Right lobe of liver (tissue), 4 donors: ENCODE measurements at regions not wholly inside any gene's neighbourhood (a gene's known extent, or its start where the extent isn't known, plus 50 kb on each side); places are given as distances from the start of the nearest gene placed in this dataset.

Experiments
- POLR2A ChIP-seq: fragments of 450-650 bp; IDR thresholded peaks from one replicate; pipeline ENCODE4 v1.6.1; 2017; ENCODE audit warnings: antibody characterized with exemption, mild to moderate bottlenecking
- TF ChIP-seq, protein P1 (sequence below), 4 donors: fragments of 200-600 bp in 3 of 4; fragments of 450-650 bp in 1 of 4; IDR thresholded peaks; one replicate each; pipeline versions ENCODE4 v1.5.1 to v1.8.0; 2016 to 2022; ENCODE audit warnings: antibody characterized with exemption in 4 of 4, mild to moderate bottlenecking in 2 of 4
- donor health status: DM: no; HTN: no; CAD: no.
- donor health status: DM: no; HTN: no; CAD: no.
- donor health status: DM: no; HTN: yes; CAD: no.

DNA sequence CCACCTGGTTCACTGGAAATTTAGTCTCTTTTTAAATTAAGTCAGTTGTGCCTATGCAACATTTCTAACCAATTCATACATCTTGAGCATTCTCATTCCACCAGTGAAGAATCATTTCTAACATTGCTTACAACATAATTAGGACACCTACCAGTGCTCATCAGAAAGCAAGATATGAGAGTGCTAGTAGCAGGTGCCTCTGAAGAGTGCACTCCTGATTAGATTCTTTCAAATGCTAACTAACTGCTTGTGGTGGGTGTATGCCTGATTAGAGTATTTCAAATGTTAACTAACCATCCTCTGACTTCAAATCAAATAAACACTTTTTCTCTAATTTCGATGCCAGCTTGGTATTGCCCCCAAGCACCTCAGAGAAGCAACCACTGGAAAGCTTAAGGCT, 124.3 kb upstream of the DNAJC10 start:
- TF ChIP-seq, protein P1, sequence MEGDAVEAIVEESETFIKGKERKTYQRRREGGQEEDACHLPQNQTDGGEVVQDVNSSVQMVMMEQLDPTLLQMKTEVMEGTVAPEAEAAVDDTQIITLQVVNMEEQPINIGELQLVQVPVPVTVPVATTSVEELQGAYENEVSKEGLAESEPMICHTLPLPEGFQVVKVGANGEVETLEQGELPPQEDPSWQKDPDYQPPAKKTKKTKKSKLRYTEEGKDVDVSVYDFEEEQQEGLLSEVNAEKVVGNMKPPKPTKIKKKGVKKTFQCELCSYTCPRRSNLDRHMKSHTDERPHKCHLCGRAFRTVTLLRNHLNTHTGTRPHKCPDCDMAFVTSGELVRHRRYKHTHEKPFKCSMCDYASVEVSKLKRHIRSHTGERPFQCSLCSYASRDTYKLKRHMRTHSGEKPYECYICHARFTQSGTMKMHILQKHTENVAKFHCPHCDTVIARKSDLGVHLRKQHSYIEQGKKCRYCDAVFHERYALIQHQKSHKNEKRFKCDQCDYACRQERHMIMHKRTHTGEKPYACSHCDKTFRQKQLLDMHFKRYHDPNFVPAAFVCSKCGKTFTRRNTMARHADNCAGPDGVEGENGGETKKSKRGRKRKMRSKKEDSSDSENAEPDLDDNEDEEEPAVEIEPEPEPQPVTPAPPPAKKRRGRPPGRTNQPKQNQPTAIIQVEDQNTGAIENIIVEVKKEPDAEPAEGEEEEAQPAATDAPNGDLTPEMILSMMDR (IDR thresholded peaks at IDR 0.05), result no peak
- TF ChIP-seq POLR2A, result no peak
